LNCAP (cell line): ENCODE measurements at regions not wholly inside any gene's neighbourhood (a gene's known extent, or its start where the extent isn't known, plus 50 kb on each side); places are given as distances from the start of the nearest gene placed in this dataset.

Experiments used
- TF ChIP-seq, protein P1 (sequence below): fragments of 450-650 bp; IDR thresholded peaks from 2 replicates; pipeline ENCODE4 v1.5.1; 2017; ENCODE audit warnings: mild to moderate bottlenecking

DNA sequence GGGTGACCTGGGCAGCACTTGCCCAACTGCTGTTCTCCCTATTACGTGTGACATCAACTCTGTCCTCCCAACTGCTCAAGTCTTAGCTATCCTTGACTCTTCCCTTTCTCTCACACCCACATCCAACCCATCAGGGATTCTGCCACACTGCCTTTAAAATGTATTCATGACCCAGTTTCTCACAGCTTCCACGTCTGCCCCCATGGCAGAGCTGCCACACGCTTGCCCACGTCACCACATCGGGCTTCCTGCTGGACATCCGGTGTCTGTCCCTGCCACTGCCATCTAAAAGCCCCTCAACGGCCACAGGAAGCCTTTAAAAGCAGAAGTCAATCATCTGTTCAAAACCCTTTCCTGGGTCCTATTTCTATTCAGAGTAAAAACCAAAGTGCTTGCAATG lies 233.1 kb upstream of the POU3F3 start:
- TF ChIP-seq, protein P1, sequence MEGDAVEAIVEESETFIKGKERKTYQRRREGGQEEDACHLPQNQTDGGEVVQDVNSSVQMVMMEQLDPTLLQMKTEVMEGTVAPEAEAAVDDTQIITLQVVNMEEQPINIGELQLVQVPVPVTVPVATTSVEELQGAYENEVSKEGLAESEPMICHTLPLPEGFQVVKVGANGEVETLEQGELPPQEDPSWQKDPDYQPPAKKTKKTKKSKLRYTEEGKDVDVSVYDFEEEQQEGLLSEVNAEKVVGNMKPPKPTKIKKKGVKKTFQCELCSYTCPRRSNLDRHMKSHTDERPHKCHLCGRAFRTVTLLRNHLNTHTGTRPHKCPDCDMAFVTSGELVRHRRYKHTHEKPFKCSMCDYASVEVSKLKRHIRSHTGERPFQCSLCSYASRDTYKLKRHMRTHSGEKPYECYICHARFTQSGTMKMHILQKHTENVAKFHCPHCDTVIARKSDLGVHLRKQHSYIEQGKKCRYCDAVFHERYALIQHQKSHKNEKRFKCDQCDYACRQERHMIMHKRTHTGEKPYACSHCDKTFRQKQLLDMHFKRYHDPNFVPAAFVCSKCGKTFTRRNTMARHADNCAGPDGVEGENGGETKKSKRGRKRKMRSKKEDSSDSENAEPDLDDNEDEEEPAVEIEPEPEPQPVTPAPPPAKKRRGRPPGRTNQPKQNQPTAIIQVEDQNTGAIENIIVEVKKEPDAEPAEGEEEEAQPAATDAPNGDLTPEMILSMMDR: no peak

DNA sequence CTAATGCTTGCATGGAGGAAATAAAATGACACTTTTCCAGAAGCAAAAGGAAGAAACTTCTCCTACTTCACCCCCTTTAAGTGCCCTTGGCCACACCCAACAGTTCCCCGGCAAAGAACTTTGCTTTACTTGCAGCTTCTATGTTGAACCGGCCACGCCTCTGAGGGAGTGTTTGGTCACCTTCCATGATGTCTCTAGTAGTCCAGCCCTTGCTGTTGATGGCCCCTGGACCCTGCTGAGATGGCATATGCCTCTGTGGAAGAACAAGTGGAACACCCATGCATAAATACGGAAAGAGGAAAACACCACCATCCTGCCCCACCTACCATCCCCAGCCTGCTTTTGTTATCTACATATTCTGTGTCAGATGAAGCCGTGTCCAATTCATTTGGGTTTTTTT lies 218.3 kb upstream of the POU3F3 start:
- TF ChIP-seq, protein P1: no peak

DNA sequence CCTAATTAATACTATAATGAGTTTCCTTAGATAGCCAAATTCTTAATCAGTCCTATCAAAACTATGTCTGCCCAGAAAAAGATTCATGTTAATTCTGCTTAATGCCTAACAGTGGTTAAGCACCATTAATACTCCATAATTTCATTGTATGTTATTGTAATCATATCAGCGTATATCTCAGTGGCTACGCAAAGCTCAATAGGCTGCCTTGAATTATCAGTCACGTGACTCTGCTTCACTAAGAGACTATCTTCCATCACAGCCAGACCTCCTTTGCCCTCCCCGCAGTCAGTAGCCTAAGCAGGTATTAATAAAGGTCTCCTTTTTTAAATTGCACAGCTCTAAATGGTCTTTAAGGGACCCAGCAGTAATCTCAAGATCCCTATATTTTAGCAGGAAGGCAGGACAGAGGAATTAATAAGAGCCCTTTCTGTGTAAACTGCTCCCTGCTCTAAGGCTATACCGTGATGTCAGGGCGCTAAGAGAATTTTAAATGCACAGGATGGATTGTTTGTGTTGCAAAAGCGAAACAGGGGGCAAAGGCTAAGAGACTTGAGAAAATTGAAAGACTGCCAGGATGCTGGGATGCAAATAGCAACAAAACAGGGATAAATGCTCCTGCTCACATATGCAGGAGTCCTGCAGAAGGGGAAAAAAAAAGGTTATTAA lies 215.6 kb upstream of the POU3F3 start:
- TF ChIP-seq, protein P1: no peak

DNA sequence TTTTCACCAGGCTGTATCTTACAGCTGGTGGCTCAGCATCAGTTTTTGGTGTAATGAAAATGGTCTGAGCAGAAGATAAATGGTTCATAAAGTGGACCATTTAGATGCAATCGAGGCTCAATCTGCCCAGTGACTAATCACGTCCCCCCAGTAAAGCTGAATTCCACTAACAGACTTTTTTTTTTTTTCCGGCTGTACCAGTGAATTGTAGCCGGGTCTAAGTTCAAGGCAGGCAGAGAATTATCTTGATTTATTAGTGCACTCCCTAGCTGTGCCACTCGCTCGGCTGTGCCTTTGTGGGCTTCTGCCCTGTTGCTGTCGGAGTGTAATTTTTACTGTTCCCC lies 215.1 kb upstream of the POU3F3 start:
- TF ChIP-seq, protein P1: no peak

DNA sequence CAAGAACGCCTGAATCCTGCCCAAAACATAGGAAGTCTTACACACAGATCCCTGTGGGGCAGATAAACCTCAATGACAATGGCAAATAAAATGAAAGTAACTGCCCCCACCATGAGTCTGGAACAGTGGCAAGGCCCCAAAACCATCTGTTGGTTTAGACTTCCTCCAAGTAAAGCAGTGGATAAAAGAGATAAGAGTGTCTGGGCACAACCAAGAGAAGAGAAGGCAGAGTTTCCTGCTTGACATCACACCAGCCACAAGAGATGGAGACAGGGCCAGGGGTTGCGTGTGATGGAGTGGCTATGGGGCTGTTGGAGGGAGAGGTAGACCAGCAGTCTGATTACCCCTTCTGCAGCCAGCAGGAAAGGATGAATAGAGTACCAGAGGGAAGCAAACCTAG lies 212.1 kb upstream of the POU3F3 start:
- TF ChIP-seq, protein P1: no peak

DNA sequence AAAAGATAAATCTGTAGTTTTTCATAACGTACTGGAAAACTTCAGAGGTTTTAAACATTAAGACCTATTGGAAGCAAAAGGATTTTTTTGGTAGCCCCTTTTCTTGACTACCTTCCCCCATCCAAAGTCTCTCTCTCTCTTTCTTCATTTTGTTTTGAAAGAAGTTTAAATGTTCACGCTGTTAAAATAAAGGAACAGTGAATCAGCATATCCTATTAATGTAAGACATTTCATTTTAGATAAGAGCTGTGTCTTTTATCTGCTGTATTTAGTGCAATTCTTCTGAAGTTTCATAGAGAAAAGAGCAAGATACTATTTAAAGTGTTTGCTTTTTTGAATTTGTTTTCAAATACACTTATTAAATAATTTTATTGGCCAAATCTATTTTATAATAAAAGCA lies 205.5 kb upstream of the POU3F3 start:
- TF ChIP-seq, protein P1: no peak

DNA sequence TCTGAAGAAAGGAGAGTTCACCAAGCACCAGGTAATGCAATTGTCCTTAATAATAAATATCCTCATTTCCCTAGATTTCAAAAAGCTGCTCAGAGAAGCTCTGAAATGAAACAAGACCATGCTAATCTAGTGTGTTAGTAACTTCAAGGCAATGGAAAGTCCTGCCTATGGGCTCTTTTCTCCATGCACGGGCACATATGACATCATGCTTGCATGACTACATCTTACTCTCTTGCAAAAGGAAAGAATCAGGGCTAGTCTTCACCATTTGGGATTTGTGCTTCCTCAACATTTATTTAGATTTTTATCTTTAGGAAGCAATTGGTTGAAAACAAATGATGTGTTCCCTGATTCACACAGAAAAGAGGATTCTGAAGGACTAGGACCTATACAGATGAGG lies 204.0 kb upstream of the POU3F3 start:
- TF ChIP-seq, protein P1: no peak

DNA sequence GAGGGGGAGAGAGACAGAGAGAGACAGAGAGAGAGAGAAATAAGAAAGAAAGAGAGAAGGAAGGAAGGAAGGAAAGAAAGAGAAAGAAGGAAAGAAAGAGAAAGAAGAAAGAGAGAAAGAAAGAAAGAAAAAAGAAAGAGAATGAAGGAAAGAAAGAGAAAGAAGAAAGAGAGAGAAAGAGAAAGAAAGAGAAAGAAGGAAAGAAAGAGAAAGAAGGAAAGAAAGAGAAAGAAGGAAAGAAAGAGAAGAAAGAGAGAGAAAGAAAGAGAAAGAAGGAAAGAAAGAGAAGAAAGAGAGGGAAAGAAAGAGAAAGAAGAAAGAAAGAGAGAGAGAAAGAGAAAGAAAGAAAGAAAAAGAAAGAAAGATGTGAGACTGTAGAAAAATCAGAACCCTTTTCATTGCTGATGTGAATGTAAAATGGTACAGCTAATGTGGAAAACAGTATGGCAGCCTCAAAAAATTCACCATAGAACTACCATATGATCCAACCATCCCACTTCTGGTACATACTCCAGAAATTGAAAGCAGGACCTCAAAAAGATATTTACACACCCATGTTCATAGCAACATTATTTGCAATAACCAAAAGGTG lies 203.4 kb upstream of the POU3F3 start:
- TF ChIP-seq, protein P1: no peak
